ENCODE measurements at regions not wholly inside any gene's neighbourhood (a gene's known extent, or its start where the extent isn't known, plus 50 kb on each side); places are given as distances from the start of the nearest gene placed in this dataset.

- TF ChIP-seq GTF2F1 (IDR thresholded peaks at IDR 0.05; ENCODE audit: low read depth, low read length) (no peak), MXI1 (IDR thresholded peaks at IDR 0.05; ENCODE audit: low read depth, low read length) (no peak), HMG20B (CRISPR knock-in tag; IDR thresholded peaks at IDR 0.05) (no peak), CTCF (IDR thresholded peaks at IDR 0.05 in 2 of 3, conservative IDR thresholded peaks at IDR 0.05 in 1 of 3; ENCODE audit: insufficient read depth in 2 of 3, low read depth in 1 of 3, low read length in 3 of 3) (no peak), NONO (IDR thresholded peaks at IDR 0.05; ENCODE audit: low read depth in 2 of 2, low read length in 1 of 2) (no peak), BRCA1 (IDR thresholded peaks at IDR 0.05) (no peak), BRCA1 (CRISPR knock-in tag; IDR thresholded peaks at IDR 0.05) (no peak), SMC3 (conservative IDR thresholded peaks at IDR 0.05; ENCODE audit: insufficient read depth, low read depth, low read length) (no peak), ATF3 (IDR thresholded peaks at IDR 0.05) (no peak), ATF3 (CRISPR knock-in tag; conservative IDR thresholded peaks at IDR 0.05) (no peak), E2F5 (CRISPR knock-in tag; IDR thresholded peaks at IDR 0.05) (no peak)
Measured at GRCh38 chr7:89943525-89944050, 210.7 kb upstream of the STEAP1 start.

Measured in K562 (cell line).